Left lung (tissue), 4 donors: ENCODE measurements at regions not wholly inside any gene's neighbourhood (a gene's known extent, or its start where the extent isn't known, plus 50 kb on each side); places are given as distances from the start of the nearest gene placed in this dataset.

Experiments used
- ATAC-seq: fragments of 200-7000 bp; cut with Tn5 transposase; one replicate; pipeline ENCODE4 v1.9.1; 2020; ENCODE audit warnings: moderate library complexity
- DNase-seq, 4 donors: peaks; one replicate each; pipeline ENCODE4 v3.0.0-alpha.2; 2013 to 2020
- H3K27ac ChIP-seq, 2 donors: fragments of 200-600 bp; sonication (generic) in 1 of 2; one replicate each; pipeline versions ENCODE4 v1.5.0 to v1.8.0; 2020 to 2021
- H3K27me3 ChIP-seq, 2 donors: fragments of 200-600 bp; sonication (generic) in 1 of 2; one replicate each; pipeline versions ENCODE4 v1.5.0 to v1.8.0; 2020 to 2021
- H3K36me3 ChIP-seq, 2 donors: fragments of 200-600 bp; sonication (generic) in 1 of 2; one replicate each; pipeline versions ENCODE4 v1.5.0 to v1.8.0; 2020 to 2021
- H3K4me1 ChIP-seq, 2 donors: fragments of 200-600 bp; one replicate each; pipeline ENCODE4 v1.8.0; 2021
- H3K4me3 ChIP-seq, 2 donors: fragments of 200-600 bp; sonication (generic) in 1 of 2; one replicate each; pipeline versions ENCODE4 v1.5.0 to v1.8.0; 2020 to 2021; ENCODE audit warnings: mild to moderate bottlenecking in 1 of 2
- H3K9me3 ChIP-seq, 2 donors: fragments of 200-600 bp; sonication (generic) in 1 of 2; one replicate each; pipeline versions ENCODE4 v1.5.0 to v1.8.0; 2020 to 2021
- intact Hi-C, 2 donors: fragments of 100-400 bp; cut with DNase I; formaldehyde crosslinking; loops; one replicate each; pipeline versions ENCODE4 v1.11.2 to v1.14.2; 2022
- TF ChIP-seq, protein P1 (sequence below), 2 donors: fragments of 200-600 bp; sonication (generic) in 1 of 2; IDR thresholded peaks; one replicate each; pipeline versions ENCODE4 v1.5.0 to v1.8.0; 2021; ENCODE audit warnings: antibody characterized with exemption in 2 of 2
- donor health status: DM: no; HTN: yes; CAD: no.
- donor health status: DM: no; HTN: no; CAD: no.

GRCh38 chr18:64712035-64712434 is 563.1 kb upstream of the LINC00305 start:
- Histone ChIP-seq H3K27ac (no peak overlapping the region), H3K9me3 (no peaks in the 10 kb centered on the region), H3K36me3 (no peaks in the 10 kb centered on the region), H3K4me3 (no peak overlapping the region), H3K4me1 (no peaks in the 10 kb centered on the region), H3K27me3 (no peaks in the 10 kb centered on the region)
- ATAC-seq (no peak), DNase-seq (no peak)
- intact Hi-C loops, result no loop called here
- TF ChIP-seq, protein P1, sequence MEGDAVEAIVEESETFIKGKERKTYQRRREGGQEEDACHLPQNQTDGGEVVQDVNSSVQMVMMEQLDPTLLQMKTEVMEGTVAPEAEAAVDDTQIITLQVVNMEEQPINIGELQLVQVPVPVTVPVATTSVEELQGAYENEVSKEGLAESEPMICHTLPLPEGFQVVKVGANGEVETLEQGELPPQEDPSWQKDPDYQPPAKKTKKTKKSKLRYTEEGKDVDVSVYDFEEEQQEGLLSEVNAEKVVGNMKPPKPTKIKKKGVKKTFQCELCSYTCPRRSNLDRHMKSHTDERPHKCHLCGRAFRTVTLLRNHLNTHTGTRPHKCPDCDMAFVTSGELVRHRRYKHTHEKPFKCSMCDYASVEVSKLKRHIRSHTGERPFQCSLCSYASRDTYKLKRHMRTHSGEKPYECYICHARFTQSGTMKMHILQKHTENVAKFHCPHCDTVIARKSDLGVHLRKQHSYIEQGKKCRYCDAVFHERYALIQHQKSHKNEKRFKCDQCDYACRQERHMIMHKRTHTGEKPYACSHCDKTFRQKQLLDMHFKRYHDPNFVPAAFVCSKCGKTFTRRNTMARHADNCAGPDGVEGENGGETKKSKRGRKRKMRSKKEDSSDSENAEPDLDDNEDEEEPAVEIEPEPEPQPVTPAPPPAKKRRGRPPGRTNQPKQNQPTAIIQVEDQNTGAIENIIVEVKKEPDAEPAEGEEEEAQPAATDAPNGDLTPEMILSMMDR (IDR thresholded peaks at IDR 0.05), result no peak

DNA sequence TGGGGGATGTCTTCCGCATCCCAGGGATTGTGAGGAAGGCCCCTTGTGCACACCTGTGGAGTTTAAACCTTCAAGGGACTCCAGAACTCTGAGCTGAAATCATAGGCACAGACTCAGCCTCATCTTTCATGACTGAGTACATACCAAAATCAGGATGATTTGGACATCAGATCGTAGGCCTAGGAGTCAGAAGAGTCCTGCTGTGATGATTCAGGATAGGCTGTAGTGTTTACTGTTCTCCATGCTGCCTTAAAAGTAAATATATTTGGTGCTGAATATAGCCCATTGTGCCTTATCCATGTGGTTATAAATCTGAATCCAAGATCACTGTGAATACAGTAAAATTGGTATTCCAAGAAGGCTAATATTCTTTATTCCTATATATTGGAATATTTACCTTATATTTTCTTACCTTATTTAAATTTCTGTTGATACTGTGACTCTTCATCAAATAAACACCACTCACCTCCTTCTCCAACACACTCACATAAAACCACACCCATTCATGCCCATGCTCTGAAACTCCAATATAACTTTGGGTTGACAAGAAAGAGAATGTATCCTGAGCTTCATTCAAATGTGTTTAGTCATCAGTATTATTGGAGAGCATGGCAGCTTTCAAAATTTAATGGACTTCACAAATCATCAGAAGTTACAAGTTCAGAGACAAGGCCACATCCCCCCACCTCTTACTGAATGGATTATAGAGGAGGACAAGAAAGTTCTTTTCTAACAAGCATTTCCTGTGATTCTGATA is 561.4 kb upstream of the LINC00305 start:
- H3K36me3 ChIP-seq, result no peaks in the 10 kb centered on the region
- TF ChIP-seq, protein P1 (IDR thresholded peaks at IDR 0.05), result no peak

DNA sequence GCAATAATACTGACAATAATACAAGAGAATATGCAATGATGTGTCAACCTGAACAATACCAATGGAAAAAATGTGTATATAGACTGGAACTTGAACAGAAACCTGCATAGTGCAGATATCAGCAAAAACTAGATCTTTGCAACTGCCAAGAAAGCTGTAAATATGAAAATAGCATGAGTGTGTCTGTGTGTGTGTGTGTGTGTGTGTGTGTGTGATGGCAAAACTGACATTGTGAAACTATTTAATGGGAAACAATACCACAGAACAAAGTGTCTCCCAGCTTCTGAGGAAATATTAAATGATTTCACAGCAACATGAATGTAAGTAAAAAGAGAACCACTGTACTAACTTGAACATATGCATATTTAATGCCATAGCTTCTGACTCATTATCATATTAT is 558.2 kb upstream of the LINC00305 start:
- H3K27me3 ChIP-seq, result no peaks in the 10 kb centered on the region
- H3K27ac ChIP-seq, result no peak overlapping the region
- H3K4me3 ChIP-seq, result no peak overlapping the region
- DNase-seq (no peak), ATAC-seq (no peak)
- no peaks in the 10 kb centered on the region for H3K9me3 ChIP-seq
- no peaks in the 10 kb centered on the region for H3K4me1 ChIP-seq
- TF ChIP-seq, protein P1 (IDR thresholded peaks at IDR 0.05), result no peak
- intact Hi-C loops, result no loop called here
- no peaks in the 10 kb centered on the region for H3K36me3 ChIP-seq

More for the DNA sequence above, 561.4 kb upstream of the LINC00305 start:
- no peaks in the 10 kb centered on the region for H3K27me3 ChIP-seq
- no peak for DNase-seq
- H3K27ac ChIP-seq, result no peak overlapping the region
- no peaks in the 10 kb centered on the region for H3K4me1 ChIP-seq
- H3K4me3 ChIP-seq, result no peak overlapping the region
- intact Hi-C loops, result no loop called here
- no peak for ATAC-seq
- no peaks in the 10 kb centered on the region for H3K9me3 ChIP-seq

DNA sequence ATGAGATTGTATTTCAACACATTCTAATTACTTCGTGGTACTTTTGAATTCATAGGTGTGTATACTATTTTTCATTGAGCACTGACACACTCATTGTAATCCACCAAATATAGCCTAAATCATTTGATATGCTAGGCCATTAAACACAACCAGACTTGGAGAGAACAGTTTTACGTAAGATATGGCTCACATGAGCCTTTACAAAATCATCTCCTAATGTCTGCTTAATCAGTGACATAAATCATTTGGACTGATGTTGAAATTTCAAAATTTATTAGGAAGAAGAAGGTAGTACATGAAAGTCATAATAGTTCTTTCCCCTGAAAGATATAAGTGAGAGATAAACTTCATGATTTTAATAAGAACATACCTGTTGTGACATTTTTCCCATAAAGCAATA is 550.2 kb upstream of the LINC00305 start:
- no peaks in the 10 kb centered on the region for H3K4me1 ChIP-seq
- intact Hi-C loops, result no loop called here
- no peaks in the 10 kb centered on the region for H3K36me3 ChIP-seq
- no peak overlapping the region for H3K4me3 ChIP-seq
- H3K9me3 ChIP-seq, result no peaks in the 10 kb centered on the region
- ATAC-seq (no peak), DNase-seq (no peak)
- no peaks in the 10 kb centered on the region for H3K27me3 ChIP-seq
- H3K27ac ChIP-seq, result no peak overlapping the region
- TF ChIP-seq, protein P1 (IDR thresholded peaks at IDR 0.05), result no peak

DNA sequence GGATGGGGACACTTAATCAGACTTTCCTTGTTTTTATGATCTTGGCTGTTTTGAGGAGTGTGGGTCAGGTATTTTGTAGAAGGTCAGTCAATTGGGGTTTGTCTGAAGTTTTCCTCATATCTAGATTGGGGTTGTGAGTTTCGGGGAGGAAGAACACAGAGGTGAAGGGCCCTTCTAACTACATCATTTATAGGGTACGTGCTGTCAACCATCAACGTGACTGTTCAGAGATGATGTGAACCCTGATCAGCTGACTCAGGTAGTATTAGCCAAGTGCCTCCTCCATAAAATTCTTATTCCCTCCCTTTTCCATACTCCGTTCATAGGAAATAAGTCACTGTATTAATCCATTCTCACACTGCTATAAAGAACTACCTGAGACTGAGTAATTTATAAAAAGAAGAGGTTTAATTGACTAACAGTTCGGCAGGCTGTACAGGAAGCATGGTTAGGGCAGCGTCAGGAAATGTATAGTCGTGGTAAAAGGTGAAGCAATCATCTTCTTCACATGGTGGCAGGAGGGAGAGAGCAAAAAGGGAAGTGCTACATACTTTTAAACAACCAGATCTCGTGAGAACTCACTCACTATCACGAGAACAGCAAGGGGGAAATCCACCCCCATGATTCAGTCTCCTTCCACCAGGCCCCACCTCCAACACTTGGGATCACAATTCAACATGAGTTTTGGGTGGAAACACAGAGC is 547.1 kb upstream of the LINC00305 start:
- H3K36me3 ChIP-seq, result no peaks in the 10 kb centered on the region
- no peaks in the 10 kb centered on the region for H3K4me1 ChIP-seq
- no peak overlapping the region for H3K4me3 ChIP-seq
- intact Hi-C loops, result no loop called here
- TF ChIP-seq, protein P1 (IDR thresholded peaks at IDR 0.05), result no peak
- DNase-seq (no peak), ATAC-seq (no peak)
- no peak overlapping the region for H3K27ac ChIP-seq
- no peaks in the 10 kb centered on the region for H3K27me3 ChIP-seq
- H3K9me3 ChIP-seq, result no peaks in the 10 kb centered on the region
